ENCODE measurements at regions not wholly inside any gene's neighbourhood (a gene's known extent, or its start where the extent isn't known, plus 50 kb on each side); places are given as distances from the start of the nearest gene placed in this dataset.

GRCh38 chr4:33411182-33411581, 2691.0 kb downstream of the PCDH7 start:
- TF ChIP-seq POLR2A (IDR thresholded peaks at IDR 0.05), result no peak
- TF ChIP-seq CTCF (IDR thresholded peaks at IDR 0.05), result no peak
